NCI-H2029 treated with DMSO at 0.1 percent for 48 hours (cell line): ENCODE measurements at regions not wholly inside any gene's neighbourhood (a gene's known extent, or its start where the extent isn't known, plus 50 kb on each side); places are given as distances from the start of the nearest gene placed in this dataset.

Source experiments
- DNase-seq: peaks from one replicate; lab custom pipeline; 2025; lab: John Stamatoyannopoulos, UW

GRCh38 chr10:69716711-69717560, 84.8 kb upstream of the COL13A1 start:
- DNase-seq, result no peak

- no peak for DNase-seq
Observed at GRCh38 chr10:69718951-69719350, 82.8 kb upstream of the COL13A1 start.

- DNase-seq, result peak; percentile 12
Observed at GRCh38 chr10:69721690-69722310, 79.9 kb upstream of the COL13A1 start.

- DNase-seq, result no peak
Observed at GRCh38 chr10:69723653-69724052, 78.1 kb upstream of the COL13A1 start.

- peak; percentile 46 for DNase-seq
Observed at GRCh38 chr10:69726850-69727249, 74.9 kb upstream of the COL13A1 start.

GRCh38 chr10:69728335-69728870, 73.3 kb upstream of the COL13A1 start:
- DNase-seq, result no peak

- DNase-seq, result no peak
Observed at GRCh38 chr10:69729326-69730048, 72.2 kb upstream of the COL13A1 start.

GRCh38 chr10:69730251-69731156, 71.2 kb upstream of the COL13A1 start:
- no peak for DNase-seq

GRCh38 chr10:69731184-69731583, 70.5 kb upstream of the COL13A1 start:
- peak; percentile 10 for DNase-seq

- no peak for DNase-seq
Observed at GRCh38 chr10:69731698-69732097, 70.0 kb upstream of the COL13A1 start.

- no peak for DNase-seq
Observed at GRCh38 chr10:69732147-69732825, 69.4 kb upstream of the COL13A1 start.

- DNase-seq, result no peak
Observed at GRCh38 chr10:69732826-69733150, 68.9 kb upstream of the COL13A1 start.

- DNase-seq, result no peak
Observed at GRCh38 chr10:69733791-69734261, 67.9 kb upstream of the COL13A1 start.

- no peak for DNase-seq
Observed at GRCh38 chr10:69734416-69734796, 67.3 kb upstream of the COL13A1 start.

GRCh38 chr10:69734797-69735468, 66.8 kb upstream of the COL13A1 start:
- DNase-seq, result no peak

- DNase-seq, result no peak
Observed at GRCh38 chr10:69736886-69737641, 64.6 kb upstream of the COL13A1 start.

- no peak for DNase-seq
Observed at GRCh38 chr10:69738071-69738470, 63.6 kb upstream of the COL13A1 start.

GRCh38 chr10:69738858-69739435, 62.8 kb upstream of the COL13A1 start:
- no peak for DNase-seq

- DNase-seq, result no peak
Observed at GRCh38 chr10:69739634-69740033, 62.1 kb upstream of the COL13A1 start.
